ENCODE measurements at regions not wholly inside any gene's neighbourhood (a gene's known extent, or its start where the extent isn't known, plus 50 kb on each side); places are given as distances from the start of the nearest gene placed in this dataset.

DNA sequence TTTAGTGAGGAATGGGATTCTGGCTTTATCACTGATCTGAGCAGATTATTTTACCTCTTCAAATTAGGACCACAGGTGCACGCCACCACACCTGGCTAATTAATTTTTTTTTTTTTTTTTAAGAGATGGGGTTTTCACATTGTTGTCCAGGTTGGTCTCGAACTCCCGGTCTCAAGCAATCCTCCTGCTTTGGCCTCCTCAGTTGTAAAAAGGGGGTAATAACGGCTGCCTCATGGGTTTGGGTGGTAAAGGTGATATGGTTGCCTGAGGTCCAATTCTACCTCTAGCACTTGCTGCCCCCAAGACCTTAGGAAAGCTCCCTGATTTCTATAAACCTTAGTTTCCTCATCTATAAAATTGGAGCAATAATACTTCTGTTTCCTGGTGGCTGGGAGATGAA is 130.7 kb upstream of the HS3ST2 start:
- H3K79me2 ChIP-seq (ENCODE audit: insufficient read depth, low read length), result no peaks in the 10 kb centered on the region
- DNase-seq, result no peak
- no peaks in the 10 kb centered on the region for H3K4me1 ChIP-seq (ENCODE audit: control insufficient read depth in 1 of 2, insufficient read depth in 2 of 2, low read length in 2 of 2)
- H2AFZ ChIP-seq (ENCODE audit: insufficient read depth, low read depth, low read length, poor library complexity, severe bottlenecking), result no peak overlapping the region
- no peak for TF ChIP-seq CTCF (IDR thresholded peaks at IDR 0.05)
- Mint-ChIP-seq H3K36me3 (no peaks in the 10 kb centered on the region), H3K9me3 (peaks cover 0 to 6% (median 2%) of the 10 kb centered on the region in 7 donors), H3K27me3 (ENCODE audit: low read depth in 3 of 3) (peaks cover 9 to 19% (median 11%) of the 10 kb centered on the region in 3 donors), H3K4me3 (no peak overlapping the region), H3K4me1 (peaks cover 4% of the 10 kb centered on the region), H3K27ac (no peak overlapping the region)
- intact Hi-C loops (cut with micrococcal nuclease), result loop anchor here in 1 of 2 donors (2.0 kb wide), 1 partner anchor 14 kb away; no protein-coding TSS in a partner anchor
- no peak overlapping the region for H3K4me2 ChIP-seq (replicated peaks; ENCODE audit: extremely low read depth, low read length, poor library complexity, severe bottlenecking)
- no peaks in the 10 kb centered on the region for H3K36me3 ChIP-seq (replicated peaks in 1 of 2; ENCODE audit: control insufficient read depth in 1 of 2, insufficient read depth in 2 of 2, low read length in 2 of 2)
- H3K9ac ChIP-seq (ENCODE audit: insufficient read depth, low read length, poor library complexity, severe bottlenecking), result no peak overlapping the region
- no peaks in the 10 kb centered on the region for H3K9me3 ChIP-seq (replicated peaks in 1 of 2; ENCODE audit: control insufficient read depth in 1 of 2, insufficient read depth in 1 of 2, low read length in 2 of 2)
- WGBS (ENCODE audit: insufficient coverage), result 100% methylated on average over 2 of the region's 4 CpGs
- no peak overlapping the region for H3K4me3 ChIP-seq (replicated peaks in 1 of 3; ENCODE audit: low read depth in 2 of 3, low read length in 3 of 3)
- no peak overlapping the region for H3K27ac ChIP-seq (ENCODE audit: low read depth in 1 of 2, low read length in 2 of 2)
- peaks cover 5 to 15% of the 10 kb centered on the region in 2 donors for H3K27me3 ChIP-seq (ENCODE audit: control insufficient read depth in 2 of 2, insufficient read depth in 2 of 2, low read length in 2 of 2)
- H4K20me1 ChIP-seq (ENCODE audit: insufficient read depth, low read length), result no peaks in the 10 kb centered on the region

- no peak for DNase-seq
- intact Hi-C loops (cut with micrococcal nuclease), result loop anchor here in 1 of 2 donors (2.0 kb wide), 1 partner anchor 15 kb away; no protein-coding TSS in a partner anchor
- H3K79me2 ChIP-seq (ENCODE audit: insufficient read depth, low read length), result no peaks in the 10 kb centered on the region
- no peak overlapping the region for H2AFZ ChIP-seq (ENCODE audit: insufficient read depth, low read depth, low read length, poor library complexity, severe bottlenecking)
- no peaks in the 10 kb centered on the region for H3K4me1 ChIP-seq (ENCODE audit: control insufficient read depth in 1 of 2, insufficient read depth in 2 of 2, low read length in 2 of 2)
- H3K36me3 ChIP-seq (replicated peaks in 1 of 2; ENCODE audit: control insufficient read depth in 1 of 2, insufficient read depth in 2 of 2, low read length in 2 of 2), result no peaks in the 10 kb centered on the region
- H3K36me3 Mint-ChIP-seq, result no peaks in the 10 kb centered on the region
- H3K4me1 Mint-ChIP-seq, result peaks cover 4% of the 10 kb centered on the region
- no peak overlapping the region for H3K27ac Mint-ChIP-seq
- no peak for TF ChIP-seq CTCF (IDR thresholded peaks at IDR 0.05)
- H3K4me3 ChIP-seq (replicated peaks in 1 of 3; ENCODE audit: low read depth in 2 of 3, low read length in 3 of 3), result no peak overlapping the region
- WGBS (ENCODE audit: insufficient coverage), result 75% methylated on average over 4 of the region's 4 CpGs
- H3K9me3 ChIP-seq (replicated peaks in 1 of 2; ENCODE audit: control insufficient read depth in 1 of 2, insufficient read depth in 1 of 2, low read length in 2 of 2), result no peaks in the 10 kb centered on the region
- H3K27me3 ChIP-seq (ENCODE audit: control insufficient read depth in 2 of 2, insufficient read depth in 2 of 2, low read length in 2 of 2), result peaks cover 5 to 13% of the 10 kb centered on the region in 2 donors
- H3K9me3 Mint-ChIP-seq, result peaks cover 0 to 6% (median 2%) of the 10 kb centered on the region in 7 donors
- peaks cover 9 to 19% (median 12%) of the 10 kb centered on the region in 3 donors for H3K27me3 Mint-ChIP-seq (ENCODE audit: low read depth in 3 of 3)
- no peak overlapping the region for H3K4me2 ChIP-seq (replicated peaks; ENCODE audit: extremely low read depth, low read length, poor library complexity, severe bottlenecking)
- no peaks in the 10 kb centered on the region for H4K20me1 ChIP-seq (ENCODE audit: insufficient read depth, low read length)
- H3K4me3 Mint-ChIP-seq, result peak overlapping the region in 1 of 2 donors; percentile 3
- no peak overlapping the region for H3K9ac ChIP-seq (ENCODE audit: insufficient read depth, low read length, poor library complexity, severe bottlenecking)
- H3K27ac ChIP-seq (ENCODE audit: low read depth in 1 of 2, low read length in 2 of 2), result no peak overlapping the region
These were observed 130.0 kb upstream of the HS3ST2 start for GRCh38 chr16:22683730-22684573.

Measured in CD14-positive monocyte (primary cell).